K562 (cell line): ENCODE measurements at regions not wholly inside any gene's neighbourhood (a gene's known extent, or its start where the extent isn't known, plus 50 kb on each side); places are given as distances from the start of the nearest gene placed in this dataset.

ENCODE experiments used
- BHLHE40 ChIP-seq: IDR thresholded peaks from 2 replicates; pipeline ENCODE4 v1.6.1; 2011; ENCODE audit warnings: low read length, improper control_type of control experiment
- ILF3 ChIP-seq: fragments of 450-650 bp; IDR thresholded peaks from 2 replicates; pipeline ENCODE4 v1.6.1; 2018; ENCODE audit warnings: antibody characterized with exemption, mild to moderate bottlenecking, moderate library complexity, borderline replicate concordance
- KLF13 ChIP-seq: fragments of 450-650 bp; IDR thresholded peaks from 2 replicates; pipeline ENCODE4 v1.6.1; 2016; ENCODE audit warnings: missing genetic modification characterization, low read depth, mild to moderate bottlenecking, missing compliant biosample characterization, moderate library complexity, borderline replicate concordance
- MAFG ChIP-seq: fragments of 450-650 bp; conservative IDR thresholded peaks from 2 replicates; pipeline ENCODE4 v1.6.1; 2016; ENCODE audit warnings: missing genetic modification characterization, missing compliant biosample characterization
- MYNN ChIP-seq, 2 experiments: sonication (generic); formaldehyde crosslinking in 1 of 2; IDR thresholded peaks; 2 replicates each; pipeline versions ENCODE4 v1.5.0 to v1.6.1; 2016 to 2020; ENCODE audit warnings: antibody characterized with exemption in 1 of 2, missing genetic modification reagents in 1 of 2
- NFRKB ChIP-seq: fragments of 450-650 bp; IDR thresholded peaks from 2 replicates; pipeline ENCODE4 v1.6.1; 2016; ENCODE audit warnings: low read depth
- TFE3 ChIP-seq: fragments of 450-650 bp; formaldehyde crosslinking; IDR thresholded peaks from 2 replicates; pipeline ENCODE4 v1.4.0; 2020; ENCODE audit warnings: mild to moderate bottlenecking, mixed read lengths
- WHSC1 ChIP-seq: IDR thresholded peaks from one replicate; pipeline ENCODE4 v1.6.1; 2012; ENCODE audit warnings: low read length, control low read depth, inconsistent platforms
- TF ChIP-seq, protein P1 (sequence below): sonication (generic); formaldehyde crosslinking; IDR thresholded peaks from 2 replicates; pipeline ENCODE4 v1.8.1; 2023; ENCODE audit warnings: mild to moderate bottlenecking, missing genetic modification reagents
- TF ChIP-seq, protein P2 (sequence below): fragments of 450-650 bp; IDR thresholded peaks from 2 replicates; pipeline ENCODE4 v1.6.1; 2016; ENCODE audit warnings: antibody characterized with exemption
- TF ChIP-seq, protein P3 (sequence below): fragments of 250-450 bp; sonication (Bioruptor Pico); IDR thresholded peaks from 2 replicates; pipeline ENCODE4 v1.5.0; 2021; ENCODE audit warnings: mild to moderate bottlenecking, borderline replicate concordance

DNA sequence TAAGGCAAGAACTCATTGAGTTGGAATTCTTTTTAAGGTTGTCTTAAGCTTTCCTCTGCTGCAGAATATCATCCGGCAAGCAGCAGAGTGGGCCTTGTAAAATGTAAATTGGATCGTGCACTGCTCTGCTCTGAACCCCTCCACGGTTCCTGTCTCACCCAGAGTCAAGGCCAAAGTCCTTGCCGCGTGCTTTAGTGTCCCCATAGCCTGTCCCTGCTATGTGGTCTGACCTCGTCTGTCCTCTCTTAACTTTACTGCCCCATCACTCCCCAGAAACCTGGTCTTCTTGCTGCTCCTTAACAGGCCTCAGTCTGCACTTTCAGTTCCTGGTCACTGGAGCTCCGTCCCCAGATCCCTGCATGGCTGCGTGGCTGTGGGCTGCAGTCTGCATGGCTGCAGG, 121.6 kb upstream of the SDK1 start (continued):
- TF ChIP-seq MYNN (IDR thresholded peaks at IDR 0.05): no peak
- TF ChIP-seq MYNN (CRISPR knock-in tag; IDR thresholded peaks at IDR 0.05): no peak
- TF ChIP-seq, protein P1, sequence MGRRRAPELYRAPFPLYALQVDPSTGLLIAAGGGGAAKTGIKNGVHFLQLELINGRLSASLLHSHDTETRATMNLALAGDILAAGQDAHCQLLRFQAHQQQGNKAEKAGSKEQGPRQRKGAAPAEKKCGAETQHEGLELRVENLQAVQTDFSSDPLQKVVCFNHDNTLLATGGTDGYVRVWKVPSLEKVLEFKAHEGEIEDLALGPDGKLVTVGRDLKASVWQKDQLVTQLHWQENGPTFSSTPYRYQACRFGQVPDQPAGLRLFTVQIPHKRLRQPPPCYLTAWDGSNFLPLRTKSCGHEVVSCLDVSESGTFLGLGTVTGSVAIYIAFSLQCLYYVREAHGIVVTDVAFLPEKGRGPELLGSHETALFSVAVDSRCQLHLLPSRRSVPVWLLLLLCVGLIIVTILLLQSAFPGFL (CRISPR knock-in tag): no peak
- no peak for TF ChIP-seq KLF13 (tag)
- TF ChIP-seq, protein P2, sequence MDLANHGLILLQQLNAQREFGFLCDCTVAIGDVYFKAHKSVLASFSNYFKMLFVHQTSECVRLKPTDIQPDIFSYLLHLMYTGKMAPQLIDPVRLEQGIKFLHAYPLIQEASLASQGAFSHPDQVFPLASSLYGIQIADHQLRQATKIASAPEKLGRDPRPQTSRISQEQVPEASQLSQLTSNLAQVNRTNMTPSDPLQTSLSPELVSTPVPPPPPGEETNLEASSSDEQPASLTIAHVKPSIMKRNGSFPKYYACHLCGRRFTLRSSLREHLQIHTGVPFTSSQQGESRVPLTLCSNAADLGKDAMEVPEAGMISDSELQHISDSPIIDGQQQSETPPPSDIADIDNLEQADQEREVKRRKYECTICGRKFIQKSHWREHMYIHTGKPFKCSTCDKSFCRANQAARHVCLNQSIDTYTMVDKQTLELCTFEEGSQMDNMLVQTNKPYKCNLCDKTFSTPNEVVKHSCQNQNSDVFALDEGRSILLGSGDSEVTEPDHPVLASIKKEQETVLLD: no peak
- no peak for TF ChIP-seq ILF3
- TF ChIP-seq WHSC1: no peak
- TF ChIP-seq MAFG (tag): no peak
- no peak for TF ChIP-seq NFRKB
- TF ChIP-seq, protein P3, sequence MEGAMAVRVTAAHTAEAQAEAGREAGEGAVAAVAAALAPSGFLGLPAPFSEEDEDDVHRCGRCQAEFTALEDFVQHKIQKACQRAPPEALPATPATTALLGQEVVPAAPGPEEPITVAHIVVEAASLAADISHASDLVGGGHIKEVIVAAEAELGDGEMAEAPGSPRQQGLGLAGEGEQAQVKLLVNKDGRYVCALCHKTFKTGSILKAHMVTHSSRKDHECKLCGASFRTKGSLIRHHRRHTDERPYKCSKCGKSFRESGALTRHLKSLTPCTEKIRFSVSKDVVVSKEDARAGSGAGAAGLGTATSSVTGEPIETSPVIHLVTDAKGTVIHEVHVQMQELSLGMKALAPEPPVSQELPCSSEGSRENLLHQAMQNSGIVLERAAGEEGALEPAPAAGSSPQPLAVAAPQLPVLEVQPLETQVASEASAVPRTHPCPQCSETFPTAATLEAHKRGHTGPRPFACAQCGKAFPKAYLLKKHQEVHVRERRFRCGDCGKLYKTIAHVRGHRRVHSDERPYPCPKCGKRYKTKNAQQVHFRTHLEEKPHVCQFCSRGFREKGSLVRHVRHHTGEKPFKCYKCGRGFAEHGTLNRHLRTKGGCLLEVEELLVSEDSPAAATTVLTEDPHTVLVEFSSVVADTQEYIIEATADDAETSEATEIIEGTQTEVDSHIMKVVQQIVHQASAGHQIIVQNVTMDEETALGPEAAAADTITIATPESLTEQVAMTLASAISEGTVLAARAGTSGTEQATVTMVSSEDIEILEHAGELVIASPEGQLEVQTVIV (CRISPR knock-in tag): no peak
- TF ChIP-seq TFE3 (CRISPR knock-in tag): no peak
- TF ChIP-seq BHLHE40: no peak
